Ectodermal cell (in vitro differentiated cells): ENCODE measurements at regions not wholly inside any gene's neighbourhood (a gene's known extent, or its start where the extent isn't known, plus 50 kb on each side); places are given as distances from the start of the nearest gene placed in this dataset.

ENCODE experiments used
- H3K27ac ChIP-seq: 2 replicates; pipeline ENCODE4 v1.7.0; 2013; ENCODE audit warnings: mild to moderate bottlenecking, low read depth, low read length; ENCODE audit not compliant: insufficient read depth, poor library complexity, severe bottlenecking
- H3K27me3 ChIP-seq: 2 replicates; pipeline ENCODE4 v1.7.0; 2013; ENCODE audit warnings: mild to moderate bottlenecking, low read length; ENCODE audit not compliant: insufficient read depth, control insufficient read depth, poor library complexity, severe bottlenecking
- H3K36me3 ChIP-seq: one replicate; pipeline ENCODE4 v1.7.0; 2013; ENCODE audit warnings: low read length; ENCODE audit not compliant: control insufficient read depth, insufficient read depth
- H3K4me1 ChIP-seq: one replicate; pipeline ENCODE4 v1.7.0; 2013; ENCODE audit warnings: low read length; ENCODE audit not compliant: control insufficient read depth, insufficient read depth
- H3K4me3 ChIP-seq: 2 replicates; pipeline ENCODE4 v1.7.0; 2013; ENCODE audit warnings: low read depth, low read length, control low read depth; ENCODE audit not compliant: insufficient read depth
- H3K9me3 ChIP-seq: 2 replicates; pipeline ENCODE4 v1.7.0; 2013; ENCODE audit warnings: mild to moderate bottlenecking, low read length, moderate library complexity; ENCODE audit not compliant: control insufficient read depth
- WGBS, 2 experiments: methylation state at CpG; one replicate each; pipeline ENCODE4 v1.1.7; 2013; ENCODE audit warnings: missing lambda C conversion rate in 2 of 2; 5-methylcytosine and 5-hydroxymethylcytosine counted together

DNA sequence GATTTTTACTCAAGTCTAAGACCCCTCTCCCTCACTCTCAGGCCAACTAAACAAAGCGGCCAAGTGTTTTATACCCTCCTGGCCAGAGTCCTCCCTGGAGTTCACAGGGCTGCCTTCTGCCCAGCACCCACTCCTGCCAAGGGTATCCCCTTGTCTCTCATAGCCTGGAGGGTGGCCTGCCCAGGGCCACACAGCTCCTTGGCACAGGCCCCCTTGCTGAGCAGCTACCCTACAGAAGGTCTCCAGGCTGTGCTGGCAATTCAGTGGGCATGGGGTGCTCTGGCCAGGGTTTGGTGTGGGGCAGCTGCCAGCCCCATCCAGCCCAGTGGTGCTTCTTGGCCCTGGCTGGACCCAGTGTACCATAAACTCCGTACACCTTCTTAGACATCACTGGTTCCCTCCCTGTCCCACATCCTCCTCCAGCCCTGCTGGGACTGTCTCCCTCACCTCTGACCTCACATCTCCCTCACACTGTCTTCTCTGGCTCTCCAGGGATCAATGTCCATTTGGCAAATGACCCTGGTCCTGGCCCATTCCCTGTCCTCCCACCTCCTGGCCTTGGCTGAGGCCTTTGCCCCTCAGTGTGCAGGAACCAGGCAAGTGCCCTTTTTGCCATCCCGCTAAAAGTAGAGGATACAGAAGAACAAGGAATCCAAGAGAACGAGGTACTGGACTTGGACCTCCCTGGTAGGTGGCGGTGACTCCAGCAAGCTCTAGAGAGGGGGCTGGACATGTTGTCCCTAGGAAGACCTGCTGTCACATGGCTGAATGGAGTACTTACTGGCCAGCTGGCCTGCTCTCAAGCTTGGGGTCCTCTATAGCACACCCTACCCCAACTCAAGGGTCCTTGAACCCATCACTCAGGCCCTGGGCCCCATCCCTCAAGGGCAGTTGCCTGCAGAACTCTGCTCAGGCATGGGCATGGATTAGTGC, 50.0 kb upstream of the TRPM1 start:
- no peak overlapping the region for H3K4me3 ChIP-seq
- peaks cover 21% of the 10 kb centered on the region for H3K4me1 ChIP-seq
- H3K36me3 ChIP-seq: no peaks in the 10 kb centered on the region
- WGBS, 2 experiments: 83 to 84% methylated on average over 5 of the region's 5 CpGs
- no peaks in the 10 kb centered on the region for H3K9me3 ChIP-seq
- H3K27me3 ChIP-seq: peaks cover 28% of the 10 kb centered on the region
- no peak overlapping the region for H3K27ac ChIP-seq

DNA sequence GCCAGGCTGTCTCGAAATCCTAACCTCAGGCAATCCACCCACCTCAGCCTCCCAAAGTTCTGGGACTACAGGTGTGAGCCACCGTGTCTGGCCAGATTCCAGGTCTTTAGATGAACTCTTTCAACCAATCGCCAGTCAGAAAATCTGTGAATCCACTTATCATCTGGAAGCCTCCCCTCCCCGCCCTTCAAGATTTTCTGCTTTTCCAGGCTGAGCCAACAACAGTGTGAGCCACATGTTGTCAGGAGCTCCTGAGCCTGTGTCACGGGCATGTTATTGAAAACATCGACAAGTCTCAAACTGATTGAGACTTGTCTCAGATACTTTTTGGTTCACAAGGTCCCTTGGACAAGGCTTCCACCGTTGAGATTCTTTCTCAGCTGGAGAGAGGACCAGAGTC, 52.0 kb upstream of the TRPM1 start:
- Histone ChIP-seq H3K4me3 (no peak overlapping the region), H3K27me3 (peaks cover 16% of the 10 kb centered on the region), H3K36me3 (no peaks in the 10 kb centered on the region), H3K27ac (no peak overlapping the region), H3K4me1 (peaks cover 8% of the 10 kb centered on the region), H3K9me3 (no peaks in the 10 kb centered on the region)
- 90 to 92% methylated on average over 7 of the region's 7 CpGs for WGBS, 2 experiments

DNA sequence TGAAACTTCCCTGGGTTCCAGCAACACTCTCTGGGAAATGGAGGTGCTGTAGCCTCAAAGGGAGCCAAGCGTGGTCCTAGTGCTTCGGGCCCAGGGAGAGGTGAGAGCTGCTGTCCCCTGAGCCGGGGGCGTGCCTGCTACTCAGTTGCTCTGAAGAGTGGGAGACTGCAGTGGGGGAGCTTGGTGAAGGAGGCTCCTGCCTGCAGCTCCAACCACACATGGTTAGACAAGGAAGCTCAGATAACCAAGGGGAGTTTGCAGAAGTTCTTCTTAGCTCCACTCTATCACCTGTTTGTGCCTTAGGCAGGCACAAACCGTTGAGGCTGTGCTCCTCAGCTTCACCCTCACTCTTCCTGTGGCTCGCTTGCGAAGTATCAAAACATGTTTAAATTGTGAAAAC, 53.6 kb upstream of the TRPM1 start:
- WGBS, 2 experiments: 87 to 89% methylated on average over 5 to 7 of the region's 7 CpGs
- H3K9me3 ChIP-seq: no peaks in the 10 kb centered on the region
- peaks cover 13% of the 10 kb centered on the region for H3K27me3 ChIP-seq

DNA sequence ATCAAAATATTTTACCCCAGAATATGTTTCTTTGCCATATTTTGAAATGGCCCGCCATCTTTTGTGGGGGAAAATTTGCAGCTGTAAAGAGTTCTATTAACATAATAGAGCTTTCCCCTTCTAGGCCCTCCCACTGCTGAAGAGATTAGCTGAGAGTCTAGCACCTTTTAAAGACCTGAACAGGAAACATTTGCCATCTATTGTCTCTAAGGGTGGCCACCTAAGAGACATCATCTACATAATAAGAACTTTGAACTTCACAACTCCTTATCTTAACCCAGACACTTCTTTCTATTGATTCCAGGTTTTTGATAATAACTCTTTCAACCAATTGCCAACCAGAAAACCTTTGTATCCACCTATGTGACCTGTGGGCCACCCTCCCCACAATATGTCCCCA, 54.7 kb upstream of the TRPM1 start:
- Histone ChIP-seq H3K9me3 (no peaks in the 10 kb centered on the region), H3K27me3 (peaks cover 12% of the 10 kb centered on the region), H3K27ac (no peak overlapping the region), H3K36me3 (no peaks in the 10 kb centered on the region), H3K4me1 (peaks cover 3% of the 10 kb centered on the region), H3K4me3 (no peak overlapping the region)
- WGBS, 2 experiments: 60 to 89% methylated on average over 1 of the region's 1 CpG

More for the DNA sequence above, 53.6 kb upstream of the TRPM1 start:
- no peaks in the 10 kb centered on the region for H3K36me3 ChIP-seq
- H3K27ac ChIP-seq: no peak overlapping the region
- peaks cover 3% of the 10 kb centered on the region for H3K4me1 ChIP-seq
- H3K4me3 ChIP-seq: no peak overlapping the region

DNA sequence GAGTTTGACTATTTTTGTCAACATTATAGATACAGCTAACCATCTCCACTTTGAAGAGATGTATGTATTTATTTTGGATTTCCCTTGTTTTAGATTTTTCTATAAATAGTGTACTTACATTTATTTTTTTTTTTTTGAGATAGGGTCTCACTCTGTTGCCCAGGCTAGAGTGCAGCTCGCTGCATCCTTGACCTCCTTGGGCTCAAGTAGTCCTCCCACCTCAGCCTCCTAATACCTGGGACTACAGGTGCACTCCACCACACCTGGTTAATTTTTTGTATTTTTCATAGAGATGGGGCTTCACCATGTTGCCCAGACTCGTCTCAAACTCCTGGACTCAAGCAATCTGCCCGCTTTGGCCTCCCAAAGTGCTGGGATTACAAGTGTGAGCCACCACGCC, 55.3 kb upstream of the TRPM1 start:
- H3K4me3 ChIP-seq: no peak overlapping the region
- 93 to 96% methylated on average over 4 of the region's 4 CpGs for WGBS, 2 experiments
- H3K27ac ChIP-seq: no peak overlapping the region
- peaks cover 7% of the 10 kb centered on the region for H3K27me3 ChIP-seq
- peaks cover 3% of the 10 kb centered on the region for H3K4me1 ChIP-seq
- H3K9me3 ChIP-seq: no peaks in the 10 kb centered on the region
- H3K36me3 ChIP-seq: no peaks in the 10 kb centered on the region

DNA sequence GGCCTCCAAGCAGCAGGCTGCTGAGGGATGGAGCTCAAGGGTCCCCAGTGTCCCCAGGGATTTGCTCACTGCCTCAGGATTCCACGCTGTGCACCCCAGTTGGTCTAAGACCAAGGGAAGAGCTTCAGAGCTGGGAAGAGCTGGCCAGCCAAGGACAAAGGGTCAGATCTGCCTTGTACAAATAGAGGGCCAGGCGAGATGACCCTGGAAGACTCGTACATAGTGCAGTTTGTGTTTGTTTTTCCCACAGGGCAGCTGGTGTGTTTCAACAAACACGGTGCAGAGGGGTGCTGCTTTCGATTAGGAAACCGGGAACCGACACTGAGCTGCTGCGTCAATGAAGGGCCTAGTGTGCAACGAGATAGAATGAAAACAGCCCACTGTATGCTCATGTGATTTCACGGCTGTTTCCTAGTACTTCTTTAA, 56.1 kb upstream of the TRPM1 start:
- WGBS, 2 experiments: 87% methylated on average over 10 of the region's 10 CpGs
- Histone ChIP-seq H3K9me3 (no peaks in the 10 kb centered on the region), H3K4me3 (no peak overlapping the region), H3K36me3 (no peaks in the 10 kb centered on the region), H3K27ac (no peak overlapping the region), H3K27me3 (no peaks in the 10 kb centered on the region), H3K4me1 (peaks cover 3% of the 10 kb centered on the region)

DNA sequence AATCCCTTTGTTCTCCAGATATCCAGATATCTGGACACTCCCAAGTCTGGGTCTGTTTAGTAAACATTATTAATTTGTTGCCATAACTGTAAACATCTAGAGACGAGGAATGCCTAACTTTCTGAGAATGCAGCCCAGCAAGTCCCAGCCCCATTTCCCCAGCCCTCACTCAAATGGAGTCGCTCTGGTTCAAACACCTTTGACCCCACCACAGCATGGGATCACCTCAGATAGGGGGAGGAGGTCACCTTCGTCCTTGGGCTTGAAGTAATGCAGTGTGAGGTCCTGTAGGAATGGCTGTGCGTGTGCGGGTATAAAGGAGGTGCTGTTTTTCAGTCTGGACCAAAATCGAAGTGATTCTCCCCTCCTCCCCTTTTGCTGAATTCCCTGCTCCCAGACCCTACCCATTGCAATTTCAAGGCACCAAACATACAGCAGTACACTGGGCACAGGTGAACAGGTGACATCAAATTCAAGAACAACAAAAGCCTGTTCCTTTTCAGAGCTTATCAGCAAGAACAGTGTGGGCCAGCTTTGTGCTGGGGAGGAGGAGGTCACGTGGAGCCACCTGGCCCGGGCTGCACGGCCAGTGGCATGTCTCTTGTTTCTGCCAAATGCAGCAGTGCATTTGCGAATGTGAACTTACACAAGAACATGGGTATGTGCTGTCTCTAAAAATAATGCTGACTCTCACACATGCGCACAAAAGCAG, 57.5 kb upstream of the TRPM1 start:
- Histone ChIP-seq H3K27me3 (no peaks in the 10 kb centered on the region), H3K27ac (no peak overlapping the region), H3K36me3 (no peaks in the 10 kb centered on the region), H3K4me3 (no peak overlapping the region), H3K9me3 (no peaks in the 10 kb centered on the region), H3K4me1 (peaks cover 3% of the 10 kb centered on the region)
- 74 to 82% methylated on average over 11 of the region's 11 CpGs for WGBS, 2 experiments

DNA sequence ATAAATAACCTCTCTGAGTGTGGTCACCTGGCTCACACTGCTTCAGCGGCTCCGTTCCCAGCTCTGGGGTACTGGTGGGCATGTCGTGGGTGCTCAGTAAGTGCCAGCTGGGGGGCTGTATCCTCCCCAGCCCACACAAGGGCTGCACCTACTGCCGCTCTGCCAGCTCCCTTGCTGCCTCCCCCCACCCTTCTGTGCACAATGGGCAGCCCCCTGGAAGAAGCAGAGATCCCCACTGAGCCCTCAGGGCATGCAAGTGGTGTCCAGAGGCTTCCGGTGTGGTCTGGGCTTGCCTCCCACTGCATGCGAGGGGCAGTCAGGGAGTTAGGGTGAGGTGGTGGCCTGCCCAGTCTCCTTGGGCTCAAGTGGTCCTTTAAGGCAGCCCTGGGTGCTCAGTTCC, 58.3 kb upstream of the TRPM1 start:
- 89 to 91% methylated on average over 6 of the region's 6 CpGs for WGBS, 2 experiments
- H3K4me1 ChIP-seq: peaks cover 3% of the 10 kb centered on the region
- H3K9me3 ChIP-seq: no peaks in the 10 kb centered on the region
- H3K36me3 ChIP-seq: no peaks in the 10 kb centered on the region
- H3K27ac ChIP-seq: no peak overlapping the region
- no peak overlapping the region for H3K4me3 ChIP-seq
- no peaks in the 10 kb centered on the region for H3K27me3 ChIP-seq

DNA sequence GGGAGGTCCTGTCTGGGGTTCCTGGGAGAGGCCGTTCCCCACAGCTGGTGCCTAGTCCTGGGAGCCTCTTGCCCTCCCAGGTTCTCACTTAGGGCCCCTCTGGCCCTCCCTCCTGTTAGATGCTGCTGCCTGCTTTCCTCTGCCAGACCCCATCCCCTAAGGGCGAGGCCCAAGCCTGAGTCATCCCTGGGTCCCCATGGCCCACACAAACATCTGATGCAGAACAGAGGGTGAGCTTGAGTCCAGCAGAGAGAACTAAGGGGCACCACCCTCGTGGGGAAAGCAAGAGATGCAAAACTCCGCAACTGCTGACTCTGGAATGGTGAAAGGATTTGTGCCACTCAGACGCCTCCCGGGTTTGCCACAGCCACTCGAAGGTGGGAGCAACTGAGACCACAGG, 58.8 kb upstream of the TRPM1 start:
- H3K9me3 ChIP-seq: no peaks in the 10 kb centered on the region
- H3K4me1 ChIP-seq: peaks cover 3% of the 10 kb centered on the region
- H3K36me3 ChIP-seq: no peaks in the 10 kb centered on the region
- no peak overlapping the region for H3K27ac ChIP-seq
- 92% methylated on average over 7 of the region's 7 CpGs for WGBS, 2 experiments
- no peak overlapping the region for H3K4me3 ChIP-seq
- no peaks in the 10 kb centered on the region for H3K27me3 ChIP-seq

DNA sequence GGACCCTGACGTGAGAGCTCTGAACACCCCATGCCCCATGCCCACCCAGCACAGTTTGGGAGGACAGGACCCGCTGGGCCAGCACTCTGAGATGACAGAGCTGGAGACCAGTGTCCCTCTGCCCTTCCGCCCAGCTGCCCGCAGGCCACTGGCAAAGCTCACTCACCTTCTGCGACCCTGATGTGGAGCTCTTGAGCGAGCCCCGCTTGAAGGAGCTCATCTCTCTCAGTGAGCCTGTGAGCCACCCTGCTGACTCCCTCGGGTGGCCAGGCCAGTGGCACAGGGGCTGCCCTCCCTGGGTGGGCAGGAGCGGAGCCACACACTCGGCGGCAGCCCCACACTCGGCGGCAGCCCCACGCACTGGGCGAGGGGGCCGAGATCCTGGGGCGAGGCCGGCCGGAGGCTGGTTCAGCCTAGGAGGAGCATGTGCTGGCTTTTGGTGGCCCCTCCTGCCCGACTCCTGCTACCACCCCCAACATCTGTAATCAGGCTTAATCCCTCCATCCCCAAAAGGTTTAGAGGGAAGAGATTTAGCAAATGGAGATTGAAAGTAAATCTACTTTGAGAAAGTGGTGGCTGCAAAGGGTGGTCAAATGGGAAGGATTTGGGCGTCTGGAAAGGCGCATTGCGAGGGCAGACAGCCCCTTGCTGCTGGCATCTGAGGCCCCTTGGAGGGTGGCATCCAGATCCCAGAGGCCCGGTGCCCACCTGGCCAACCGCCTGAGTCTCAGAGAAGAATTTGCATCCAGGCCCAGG, 59.4 kb upstream of the TRPM1 start:
- Histone ChIP-seq H3K36me3 (no peaks in the 10 kb centered on the region), H3K27ac (no peak overlapping the region), H3K4me3 (no peak overlapping the region), H3K9me3 (no peaks in the 10 kb centered on the region), H3K27me3 (no peaks in the 10 kb centered on the region), H3K4me1 (peaks cover 3% of the 10 kb centered on the region)
- WGBS, 2 experiments: 92 to 94% methylated on average over 24 to 25 of the region's 25 CpGs
